Dendritic cell treated with granulocyte-macrophage colony-stimulating factor and Interleukin-4, amounts not matched to agents 40 ng/mL and 50 ng/mL, for 4 days (primary cell): ENCODE measurements at regions not wholly inside any gene's neighbourhood (a gene's known extent, or its start where the extent isn't known, plus 50 kb on each side); places are given as distances from the start of the nearest gene placed in this dataset.

Source experiments
- H3K27ac Mint-ChIP-seq: one replicate; pipeline ENCODE4 v1.8.0; 2022; ENCODE audit warnings: mild to moderate bottlenecking, mixed read lengths
- H3K27me3 Mint-ChIP-seq: one replicate; pipeline ENCODE4 v1.8.0; 2022; ENCODE audit warnings: mild to moderate bottlenecking, mixed read lengths
- H3K36me3 Mint-ChIP-seq: one replicate; pipeline ENCODE4 v1.8.0; 2022; ENCODE audit warnings: low read depth, mixed read lengths
- H3K4me1 Mint-ChIP-seq: one replicate; pipeline ENCODE4 v1.8.0; 2022; ENCODE audit warnings: low read depth, mixed read lengths
- H3K4me3 Mint-ChIP-seq: one replicate; pipeline ENCODE4 v1.8.0; 2022; ENCODE audit warnings: mild to moderate bottlenecking, moderate library complexity, mixed read lengths
- H3K9me3 Mint-ChIP-seq: one replicate; pipeline ENCODE4 v1.8.0; 2022; ENCODE audit warnings: mixed read lengths
- intact Hi-C: fragments of 100-400 bp; cut with micrococcal nuclease; formaldehyde crosslinking; loops from one replicate; pipeline ENCODE4 v1.15.0; 2022

DNA sequence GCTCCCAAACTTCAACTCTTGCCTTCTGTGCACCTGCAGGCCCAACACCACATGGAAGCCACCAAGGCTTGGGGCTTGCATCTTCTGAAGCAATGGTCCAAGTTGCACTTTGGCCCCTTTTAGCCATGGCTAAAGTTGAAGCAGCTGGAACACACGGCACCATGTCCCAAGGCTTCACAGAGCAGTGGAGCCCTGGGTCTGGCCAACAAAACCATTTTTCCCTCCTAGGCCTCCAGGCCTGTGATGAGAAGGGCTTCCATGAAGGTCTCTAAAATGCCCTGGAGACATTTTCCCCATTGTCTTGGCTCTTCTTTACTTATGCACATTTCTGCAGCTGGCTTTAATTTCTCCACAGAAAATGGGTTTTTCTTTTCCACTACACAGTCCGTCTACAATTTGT is 61.3 kb upstream of the CYSLTR1 start:
- Mint-ChIP-seq H3K4me1 (peaks cover 5% of the 10 kb centered on the region), H3K27ac (no peak overlapping the region), H3K4me3 (no peak overlapping the region), H3K27me3 (no peaks in the 10 kb centered on the region), H3K36me3 (no peaks in the 10 kb centered on the region), H3K9me3 (peaks cover 12% of the 10 kb centered on the region)
- intact Hi-C loops: no loop called here

DNA sequence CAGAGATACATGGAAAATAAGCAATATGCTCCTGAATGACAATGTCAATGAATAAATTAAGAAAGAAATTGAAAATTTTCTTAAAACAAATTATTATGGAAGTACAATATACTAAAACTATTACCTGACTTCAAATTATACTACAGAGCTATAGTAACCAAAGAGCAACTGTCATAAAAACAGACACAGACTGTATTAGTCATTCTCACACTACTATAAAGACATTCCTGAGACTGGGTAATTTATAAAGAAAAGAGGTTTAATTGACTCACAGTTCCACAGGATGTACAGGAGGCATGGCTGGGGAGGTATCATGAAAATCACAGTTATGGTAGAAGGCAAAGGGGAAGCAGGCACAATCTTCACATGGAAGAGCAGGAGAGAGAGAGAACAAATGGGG is 60.0 kb upstream of the CYSLTR1 start:
- Mint-ChIP-seq H3K27ac (no peak overlapping the region), H3K4me1 (peaks cover 5% of the 10 kb centered on the region), H3K27me3 (no peaks in the 10 kb centered on the region), H3K36me3 (no peaks in the 10 kb centered on the region), H3K9me3 (peaks cover 12% of the 10 kb centered on the region), H3K4me3 (no peak overlapping the region)
- intact Hi-C loops: no loop called here

DNA sequence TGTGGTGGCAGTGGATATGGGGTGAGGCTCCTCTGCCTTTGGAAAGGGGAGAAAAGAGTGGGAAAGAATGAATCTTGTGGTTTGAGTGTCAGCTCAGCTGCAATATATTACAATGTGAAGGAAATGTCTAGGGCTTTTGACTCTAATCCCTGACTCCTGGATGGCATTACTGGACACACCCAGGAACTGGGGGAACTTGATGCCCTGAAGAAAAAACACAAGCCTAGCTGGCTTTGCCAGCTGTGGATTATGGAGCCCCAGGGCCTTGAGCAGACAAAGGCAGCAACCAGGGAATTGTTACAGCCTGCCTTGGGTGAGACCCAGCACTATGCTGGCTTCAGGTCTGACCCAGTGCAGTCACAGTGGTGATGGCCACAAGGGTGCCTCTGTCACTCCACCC is 57.1 kb upstream of the CYSLTR1 start:
- H3K36me3 Mint-ChIP-seq: no peaks in the 10 kb centered on the region
- intact Hi-C loops: no loop called here
- H3K9me3 Mint-ChIP-seq: peaks cover 14% of the 10 kb centered on the region
- H3K27me3 Mint-ChIP-seq: no peaks in the 10 kb centered on the region
- no peak overlapping the region for H3K27ac Mint-ChIP-seq
- no peak overlapping the region for H3K4me3 Mint-ChIP-seq
- peaks cover 7% of the 10 kb centered on the region for H3K4me1 Mint-ChIP-seq

DNA sequence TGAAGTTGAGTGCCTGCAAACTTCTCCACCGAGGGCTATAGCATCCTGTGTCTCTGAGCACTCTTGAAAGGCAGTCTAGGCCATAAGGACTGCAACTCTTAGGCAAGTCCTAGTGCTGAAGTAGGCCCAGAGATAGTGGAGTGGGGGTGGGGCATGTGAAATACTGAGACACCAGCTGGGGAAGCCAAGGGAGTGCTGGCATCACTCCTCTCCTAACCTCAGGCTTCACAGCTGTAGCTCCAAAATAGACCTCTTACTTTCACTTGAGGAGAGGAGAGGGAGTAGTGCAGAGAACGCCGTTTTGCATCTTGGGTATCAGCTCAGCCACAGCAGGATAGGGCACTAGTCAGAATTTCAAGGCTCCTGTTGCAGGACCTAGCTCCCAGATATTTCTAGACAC is 56.2 kb upstream of the CYSLTR1 start:
- H3K27ac Mint-ChIP-seq: no peak overlapping the region
- peaks cover 15% of the 10 kb centered on the region for H3K4me1 Mint-ChIP-seq
- no peak overlapping the region for H3K4me3 Mint-ChIP-seq
- intact Hi-C loops: no loop called here
- peaks cover 6% of the 10 kb centered on the region for H3K9me3 Mint-ChIP-seq
- no peaks in the 10 kb centered on the region for H3K27me3 Mint-ChIP-seq
- no peaks in the 10 kb centered on the region for H3K36me3 Mint-ChIP-seq

DNA sequence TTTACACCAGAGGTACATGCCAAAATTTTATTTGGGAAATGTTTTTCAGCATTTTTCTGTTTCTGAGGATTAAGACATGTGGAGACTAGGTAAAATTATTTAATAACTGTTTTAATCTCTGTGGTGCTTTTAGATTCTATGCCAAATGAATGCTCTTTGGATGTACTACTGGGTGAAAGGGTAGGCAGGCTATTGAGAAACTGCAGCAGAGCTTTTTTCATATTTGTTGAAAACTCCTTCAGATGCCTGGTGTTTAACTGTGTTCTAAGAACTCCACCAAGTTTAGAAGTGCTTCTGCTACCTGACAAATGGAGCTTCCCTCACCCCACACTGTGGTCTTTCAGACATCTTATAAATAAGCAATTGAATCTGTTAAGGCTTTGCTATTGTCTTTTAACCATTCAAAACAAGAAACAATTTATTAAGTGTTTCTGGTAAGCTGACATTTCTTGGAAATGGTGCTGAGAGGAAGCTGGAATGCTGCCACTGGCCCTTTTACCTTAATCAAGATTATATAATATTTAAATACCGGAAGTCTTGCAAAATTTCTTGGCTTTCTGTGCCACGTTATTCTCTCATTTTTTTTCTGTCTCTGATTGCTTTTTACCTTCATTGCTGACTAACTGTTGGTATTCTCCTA is 51.2 kb upstream of the CYSLTR1 start:
- Mint-ChIP-seq H3K27me3 (no peaks in the 10 kb centered on the region), H3K9me3 (peaks cover 6% of the 10 kb centered on the region), H3K27ac (no peak overlapping the region), H3K4me3 (no peak overlapping the region), H3K4me1 (peaks cover 10% of the 10 kb centered on the region), H3K36me3 (no peaks in the 10 kb centered on the region)
- intact Hi-C loops: no loop called here
